ENCODE measurements at regions not wholly inside any gene's neighbourhood (a gene's known extent, or its start where the extent isn't known, plus 50 kb on each side); places are given as distances from the start of the nearest gene placed in this dataset.

- TF ChIP-seq TEAD1 (CRISPR knock-in tag; IDR thresholded peaks at IDR 0.05), result no peak
- TF ChIP-seq GABPB1 (CRISPR knock-in tag; IDR thresholded peaks at IDR 0.05), result no peak
- no peak for TF ChIP-seq IRF2 (CRISPR knock-in tag; IDR thresholded peaks at IDR 0.05; ENCODE audit: borderline replicate concordance, low read depth)
- no peak for TF ChIP-seq ZNF532 (CRISPR knock-in tag; IDR thresholded peaks at IDR 0.05; ENCODE audit: borderline replicate concordance)
- TF ChIP-seq CTCF (IDR thresholded peaks at IDR 0.05), result no peak
- TF ChIP-seq TEAD4 (CRISPR knock-in tag; IDR thresholded peaks at IDR 0.05), result no peak
- no peak for TF ChIP-seq ZNF138 (CRISPR knock-in tag; conservative IDR thresholded peaks at IDR 0.05)
- no peak for TF ChIP-seq MYBL2 (CRISPR knock-in tag; IDR thresholded peaks at IDR 0.05)
Observed at GRCh38 chr9:88033359-88033702, 59.0 kb upstream of the CDK20 start.
